Muscle layer of colon (tissue), 2 donors: ENCODE measurements at regions not wholly inside any gene's neighbourhood (a gene's known extent, or its start where the extent isn't known, plus 50 kb on each side); places are given as distances from the start of the nearest gene placed in this dataset.

Experiments used
- H3K27ac ChIP-seq: one replicate; pipeline ENCODE4 v1.7.0; 2013; ENCODE audit warnings: low read depth, mild to moderate bottlenecking, low read length, moderate library complexity
- H3K27me3 ChIP-seq, 2 donors: one replicate each; pipeline ENCODE4 v1.7.0; 2013; ENCODE audit warnings: low read length in 2 of 2, mild to moderate bottlenecking in 2 of 2; ENCODE audit not compliant: insufficient read depth in 2 of 2, control insufficient read depth in 1 of 2
- H3K36me3 ChIP-seq: one replicate; pipeline ENCODE4 v1.7.0; 2013; ENCODE audit warnings: mild to moderate bottlenecking, low read length; ENCODE audit not compliant: insufficient read depth
- H3K4me1 ChIP-seq: one replicate; pipeline ENCODE4 v1.7.0; 2013; ENCODE audit warnings: mild to moderate bottlenecking, low read length; ENCODE audit not compliant: insufficient read depth
- H3K4me3 ChIP-seq, 2 donors: one replicate each; pipeline ENCODE4 v1.7.0; 2013; ENCODE audit warnings: low read length in 2 of 2, low read depth in 1 of 2, mild to moderate bottlenecking in 1 of 2, moderate library complexity in 1 of 2
- H3K9ac ChIP-seq: one replicate; pipeline ENCODE4 v1.7.0; 2013; ENCODE audit warnings: low read length
- H3K9me3 ChIP-seq: one replicate; pipeline ENCODE4 v1.7.0; 2013; ENCODE audit warnings: mild to moderate bottlenecking, low read length
- donor health status: abdominal sarcoma.
- donor health status: Adenocarcinoma of cecum.

DNA sequence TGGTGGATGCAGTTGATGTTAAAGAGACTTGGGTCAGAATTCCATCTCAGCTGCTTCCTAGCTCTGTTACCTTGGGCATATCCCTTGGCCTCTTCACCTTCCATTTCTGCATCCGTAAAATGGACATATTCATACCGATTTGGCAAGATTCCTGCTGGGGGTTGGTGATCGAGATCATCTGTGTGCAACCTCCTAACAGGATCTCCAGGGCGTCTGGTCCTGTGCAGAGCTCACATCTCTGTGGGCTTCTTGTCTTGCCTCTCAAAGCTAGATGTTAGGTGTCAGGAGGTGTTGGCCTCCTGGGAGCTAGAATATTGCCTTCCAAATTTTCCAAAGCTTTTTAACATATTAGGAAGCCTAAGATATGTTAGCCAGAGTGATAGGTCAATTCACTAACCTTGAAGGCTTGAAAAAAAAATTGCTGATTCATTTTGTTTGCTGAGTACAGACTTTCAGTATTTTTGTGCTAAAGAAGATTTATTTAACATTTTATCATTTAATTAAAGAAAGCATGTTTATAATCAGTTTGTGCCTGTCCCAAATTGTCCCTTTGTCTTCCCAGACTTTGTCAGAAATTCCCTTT is 69.7 kb upstream of the ZNF516 start:
- Histone ChIP-seq H3K4me1 (peaks cover 14% of the 10 kb centered on the region), H3K27me3 (no peaks in the 10 kb centered on the region), H3K4me3 (peak overlapping the region in 1 of 2 donors; percentile 1), H3K27ac (no peak overlapping the region), H3K9ac (no peak overlapping the region), H3K9me3 (no peaks in the 10 kb centered on the region), H3K36me3 (no peaks in the 10 kb centered on the region)

DNA sequence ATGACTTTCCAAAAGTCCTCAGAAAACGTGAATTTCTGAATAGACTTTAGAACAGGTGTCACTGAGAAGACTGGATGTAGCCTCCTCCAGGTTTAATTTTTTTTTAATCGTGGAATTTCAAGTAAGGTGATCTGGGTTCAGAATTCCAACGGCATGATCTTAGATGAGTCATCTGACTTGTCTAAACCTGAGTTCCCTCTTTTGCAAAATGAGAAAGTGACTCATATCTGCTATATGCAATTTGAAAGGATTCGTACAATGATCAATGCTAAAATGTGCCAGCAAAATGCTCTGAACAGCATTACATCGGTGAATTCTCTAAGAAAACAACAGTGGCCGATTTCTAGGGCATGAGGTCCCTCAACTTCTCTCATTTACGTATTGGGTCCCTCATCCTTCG is 69.1 kb upstream of the ZNF516 start:
- Histone ChIP-seq H3K9me3 (no peaks in the 10 kb centered on the region), H3K4me3 (no peak overlapping the region), H3K9ac (no peak overlapping the region)

DNA sequence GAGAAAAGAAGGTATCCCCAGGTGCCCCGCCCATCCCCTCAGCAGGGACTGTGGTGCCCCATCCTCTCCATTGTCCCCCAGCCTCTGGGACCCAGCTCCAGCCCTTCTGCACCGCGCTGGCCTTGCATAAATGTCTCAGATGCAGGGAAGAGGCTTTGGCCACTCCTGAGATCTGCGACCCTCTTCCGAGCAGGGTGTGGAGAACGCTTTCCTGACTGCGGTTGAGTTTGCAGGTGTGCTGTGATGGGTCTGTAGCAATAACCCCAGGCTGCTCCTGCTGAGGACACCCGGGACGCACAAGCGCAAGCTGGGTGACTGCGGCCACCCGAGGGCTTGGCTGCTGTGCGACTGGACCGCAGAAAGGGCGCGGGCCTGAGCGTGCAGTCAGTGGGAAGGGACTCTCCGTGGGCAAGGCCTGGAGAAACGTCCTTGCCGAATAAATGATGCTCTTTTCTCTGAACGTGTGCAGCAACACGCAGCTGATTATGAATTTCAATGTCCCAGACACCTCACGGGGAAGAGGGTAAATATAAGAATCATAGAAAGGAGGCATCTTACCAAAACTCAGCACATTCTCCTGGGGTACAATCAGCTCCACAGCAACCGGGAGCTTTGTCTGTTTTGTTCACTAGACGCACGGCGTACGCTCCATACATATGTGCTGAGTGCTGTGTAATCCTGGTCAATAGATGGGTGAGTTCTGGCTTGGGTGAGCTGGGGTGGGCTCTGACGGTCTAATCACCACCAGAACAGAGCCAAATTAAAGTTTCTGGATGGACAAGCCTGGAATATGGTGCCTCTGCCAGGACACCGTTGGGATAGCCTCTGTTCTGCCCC is 67.5 kb upstream of the ZNF516 start:
- no peaks in the 10 kb centered on the region for H3K9me3 ChIP-seq
- H3K4me1 ChIP-seq = peaks cover 14% of the 10 kb centered on the region

More for the DNA sequence above, 69.1 kb upstream of the ZNF516 start:
- no peak overlapping the region for H3K27ac ChIP-seq
- no peaks in the 10 kb centered on the region for H3K36me3 ChIP-seq
- no peaks in the 10 kb centered on the region for H3K27me3 ChIP-seq
- peaks cover 14% of the 10 kb centered on the region for H3K4me1 ChIP-seq

DNA sequence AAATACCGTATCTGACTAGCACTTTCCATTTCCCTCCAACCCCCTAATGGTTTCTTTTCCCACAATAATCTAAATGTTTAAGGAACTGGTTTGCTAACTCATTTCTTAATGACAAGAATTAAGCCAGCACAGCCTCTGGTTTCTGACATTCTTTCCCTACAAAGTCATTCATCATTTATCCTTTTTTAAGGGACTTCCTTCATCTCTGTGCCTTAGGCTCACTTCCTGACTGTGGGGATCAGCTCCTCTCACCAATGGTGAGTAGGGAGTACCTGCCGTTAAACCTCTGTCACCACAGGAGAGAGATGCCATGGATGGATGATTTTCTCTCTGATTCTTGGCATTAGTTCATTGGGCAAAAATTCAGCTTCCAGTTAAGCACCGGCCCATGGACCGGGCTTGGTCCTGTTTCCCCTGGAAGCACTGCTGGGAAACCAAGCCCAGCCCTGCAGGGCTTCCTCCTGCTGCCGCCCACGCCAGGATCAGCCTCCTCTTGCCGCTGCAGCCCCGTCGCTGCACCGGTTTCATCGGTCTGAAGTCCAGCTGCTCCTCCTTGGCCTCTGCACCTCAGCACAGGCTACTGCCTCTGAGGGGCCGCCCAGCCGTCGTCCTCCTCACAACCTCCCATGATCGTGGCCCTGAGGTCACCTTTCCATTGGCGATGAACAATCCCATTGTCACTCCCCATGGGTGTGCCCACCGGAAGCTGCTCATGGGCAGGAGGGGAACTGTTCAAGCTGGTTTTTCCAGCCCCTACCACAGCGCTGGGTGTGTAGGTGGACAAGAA is 64.0 kb upstream of the ZNF516 start:
- no peak overlapping the region for H3K27ac ChIP-seq
- H3K9me3 ChIP-seq = no peaks in the 10 kb centered on the region
- H3K4me1 ChIP-seq = no peaks in the 10 kb centered on the region
- H3K9ac ChIP-seq = no peak overlapping the region
- H3K27me3 ChIP-seq = no peaks in the 10 kb centered on the region
- no peaks in the 10 kb centered on the region for H3K36me3 ChIP-seq
- H3K4me3 ChIP-seq = no peak overlapping the region

More for the DNA sequence above, 67.5 kb upstream of the ZNF516 start:
- no peak overlapping the region for H3K27ac ChIP-seq
- H3K4me3 ChIP-seq = no peak overlapping the region
- no peaks in the 10 kb centered on the region for H3K36me3 ChIP-seq
- H3K27me3 ChIP-seq = no peaks in the 10 kb centered on the region
- no peak overlapping the region for H3K9ac ChIP-seq

DNA sequence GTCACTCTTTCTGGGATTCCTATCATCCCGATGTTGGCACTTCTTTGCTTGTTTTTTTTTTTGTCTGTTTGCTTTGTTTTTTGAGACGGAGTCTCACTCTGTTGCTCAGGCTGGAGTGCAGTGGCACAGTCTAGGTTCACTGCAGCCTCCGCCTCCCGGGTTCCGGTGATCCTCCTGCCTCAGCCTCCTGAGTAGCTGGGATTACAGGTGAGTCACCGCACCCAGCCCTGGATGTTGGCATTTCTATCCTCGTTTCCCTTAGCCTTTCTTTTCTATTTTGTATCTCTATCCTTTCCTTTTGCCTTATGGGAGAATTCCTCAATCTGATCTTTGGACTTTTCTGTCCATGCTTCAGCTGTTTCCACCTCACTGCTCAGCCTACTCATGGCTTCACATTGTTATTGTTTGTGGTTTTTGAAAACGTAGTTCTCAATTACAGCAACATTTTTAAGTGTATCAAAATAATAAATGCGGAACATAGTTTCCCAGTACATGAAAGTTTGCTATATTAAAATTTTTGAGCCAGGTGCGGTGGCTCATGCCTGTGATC is 62.1 kb upstream of the ZNF516 start:
- H3K9ac ChIP-seq = no peak overlapping the region
- H3K36me3 ChIP-seq = no peaks in the 10 kb centered on the region
- H3K9me3 ChIP-seq = no peaks in the 10 kb centered on the region
- H3K27ac ChIP-seq = no peak overlapping the region
- H3K4me3 ChIP-seq = no peak overlapping the region
- no peaks in the 10 kb centered on the region for H3K4me1 ChIP-seq
- no peaks in the 10 kb centered on the region for H3K27me3 ChIP-seq

DNA sequence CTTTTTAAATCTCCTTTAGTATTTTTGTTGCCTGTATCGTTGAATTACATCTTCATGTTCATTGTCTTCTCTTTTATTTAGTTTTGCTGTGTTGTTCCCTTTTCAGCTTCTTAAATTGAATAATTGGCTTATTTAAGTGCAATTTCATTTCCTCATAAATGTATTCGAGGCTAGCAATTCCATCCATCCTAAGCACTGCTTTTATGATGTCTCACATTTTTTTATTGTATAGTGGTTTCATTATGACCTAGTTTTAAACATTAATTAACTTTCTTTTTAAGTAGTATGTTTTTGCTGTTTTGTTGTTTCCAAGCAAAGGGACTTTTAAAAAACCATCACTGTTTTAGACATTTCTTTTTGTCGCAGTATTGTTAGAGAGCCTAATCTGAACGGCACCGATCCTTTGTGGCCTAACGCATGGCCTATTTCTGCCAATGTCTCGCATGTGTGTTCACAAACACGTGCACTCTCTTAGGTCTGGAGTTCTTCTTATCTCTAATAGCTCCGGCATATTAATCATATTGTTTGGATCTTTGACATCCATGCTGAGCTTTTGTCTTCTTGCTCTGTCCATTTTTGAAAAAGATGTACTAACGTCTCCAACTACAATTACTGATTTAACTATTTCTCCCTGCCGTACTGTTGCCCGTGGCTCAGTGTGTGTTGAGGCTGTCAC is 59.6 kb upstream of the ZNF516 start:
- Histone ChIP-seq H3K27me3 (no peaks in the 10 kb centered on the region), H3K9ac (no peak overlapping the region), H3K4me3 (no peak overlapping the region), H3K27ac (no peak overlapping the region), H3K36me3 (no peaks in the 10 kb centered on the region), H3K9me3 (no peaks in the 10 kb centered on the region), H3K4me1 (no peaks in the 10 kb centered on the region)

DNA sequence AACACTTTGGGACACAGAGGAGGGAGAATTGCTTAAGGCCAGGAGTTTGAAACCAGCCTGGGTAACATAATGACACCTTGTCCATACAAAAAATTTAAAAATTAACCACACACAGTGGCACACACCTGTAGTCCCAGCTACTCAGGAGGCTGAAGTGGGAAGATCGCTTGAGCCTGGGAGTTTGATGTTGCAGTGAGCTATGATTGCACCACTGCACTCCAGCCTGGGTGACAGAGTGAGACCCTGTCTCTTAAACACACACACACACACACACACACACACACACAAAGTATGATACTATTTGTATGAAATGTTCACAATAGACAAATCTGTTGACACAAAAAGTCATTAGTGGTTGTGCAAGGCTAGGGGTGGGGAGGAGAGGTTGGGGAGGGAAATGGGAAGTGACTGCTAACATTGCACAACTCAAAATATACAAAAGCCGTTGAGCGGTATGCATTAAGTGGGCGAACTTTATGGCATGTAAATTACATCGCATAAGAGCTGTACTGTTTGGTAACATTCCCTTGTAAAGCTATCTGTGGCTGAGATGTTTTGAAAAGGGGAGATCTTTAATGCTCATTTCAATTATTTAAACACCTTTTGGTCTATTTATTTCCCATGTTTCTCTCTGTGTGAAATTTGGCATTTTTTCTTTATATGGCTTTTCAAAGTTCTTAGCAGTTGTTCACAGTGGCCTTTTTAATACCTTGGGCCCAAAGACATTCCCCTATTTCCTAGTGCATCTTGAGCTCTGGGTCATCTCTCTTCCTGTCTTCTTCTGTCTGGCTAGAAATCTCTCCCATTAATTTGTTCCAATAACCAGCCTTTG is 58.9 kb upstream of the ZNF516 start:
- H3K4me1 ChIP-seq = no peaks in the 10 kb centered on the region
- no peak overlapping the region for H3K27ac ChIP-seq
- H3K27me3 ChIP-seq = no peaks in the 10 kb centered on the region
- H3K4me3 ChIP-seq = no peak overlapping the region
- H3K36me3 ChIP-seq = no peaks in the 10 kb centered on the region
- H3K9ac ChIP-seq = no peak overlapping the region
- H3K9me3 ChIP-seq = no peaks in the 10 kb centered on the region

DNA sequence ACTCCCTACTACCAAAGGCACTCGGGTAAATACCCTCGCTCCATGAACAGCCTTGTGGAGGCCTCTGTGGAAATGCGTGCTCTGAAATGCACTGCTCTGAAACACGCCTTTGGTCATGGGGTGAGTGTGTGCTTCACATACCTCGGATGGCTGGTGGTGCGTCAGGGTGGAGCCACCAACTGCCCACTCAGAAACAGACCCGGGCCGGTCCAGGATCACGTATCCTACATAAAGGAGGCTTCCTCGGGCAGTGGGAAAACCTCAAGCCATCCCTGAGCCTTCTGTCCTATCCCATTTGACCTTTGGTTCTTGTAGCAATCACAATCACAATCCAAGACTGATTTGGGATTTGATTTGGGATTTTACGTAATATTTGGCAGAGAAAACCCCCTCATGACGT is 53.5 kb upstream of the ZNF516 start:
- H3K9me3 ChIP-seq = no peaks in the 10 kb centered on the region
- H3K27me3 ChIP-seq = no peaks in the 10 kb centered on the region
- H3K9ac ChIP-seq = no peak overlapping the region
- no peaks in the 10 kb centered on the region for H3K4me1 ChIP-seq
- H3K4me3 ChIP-seq = no peak overlapping the region
- H3K36me3 ChIP-seq = no peaks in the 10 kb centered on the region
- no peak overlapping the region for H3K27ac ChIP-seq

DNA sequence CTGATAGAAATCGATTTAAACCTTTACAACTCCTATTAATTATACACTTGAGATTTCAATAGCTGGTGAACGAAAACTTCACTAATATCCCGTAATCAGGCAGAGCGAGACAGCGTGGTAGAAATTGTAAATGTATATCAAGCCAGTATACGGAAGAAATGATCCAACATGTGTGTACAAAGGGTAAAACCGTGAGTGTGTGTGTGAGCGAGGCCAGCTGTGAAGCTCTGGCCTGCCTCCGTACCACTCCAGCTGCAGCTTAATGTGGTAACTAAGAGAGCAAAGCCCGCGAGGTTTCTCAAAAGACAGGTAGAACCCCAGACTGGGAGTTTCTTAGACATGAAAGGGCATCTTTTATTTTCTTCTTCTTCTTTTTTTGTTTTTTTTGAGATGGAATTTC is 52.3 kb upstream of the ZNF516 start:
- Histone ChIP-seq H3K36me3 (no peaks in the 10 kb centered on the region), H3K4me3 (no peak overlapping the region), H3K9me3 (no peaks in the 10 kb centered on the region), H3K27me3 (no peaks in the 10 kb centered on the region), H3K9ac (no peak overlapping the region), H3K4me1 (no peaks in the 10 kb centered on the region), H3K27ac (no peak overlapping the region)

DNA sequence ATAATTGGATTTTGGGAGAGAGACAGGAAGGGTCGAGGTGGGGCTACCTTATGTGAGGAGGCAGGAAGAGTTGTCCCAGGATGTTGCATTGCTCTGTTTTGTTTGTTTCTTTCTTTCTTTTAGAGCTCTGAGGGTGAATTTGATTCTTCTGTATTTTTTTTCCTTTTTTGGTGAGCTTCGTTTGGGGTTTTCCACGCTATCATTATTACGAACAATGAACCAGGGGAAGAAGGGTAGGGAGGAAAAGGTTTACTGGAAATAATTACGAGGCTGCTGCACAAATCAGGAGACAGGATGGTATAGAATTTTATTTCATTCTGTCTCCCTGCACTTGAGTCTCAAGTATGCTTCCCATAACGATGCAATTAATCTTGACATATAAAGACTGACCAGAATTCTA is 51.4 kb upstream of the ZNF516 start:
- H3K27me3 ChIP-seq = no peaks in the 10 kb centered on the region
- no peak overlapping the region for H3K9ac ChIP-seq
- H3K4me1 ChIP-seq = no peaks in the 10 kb centered on the region
- H3K27ac ChIP-seq = no peak overlapping the region
- H3K9me3 ChIP-seq = no peaks in the 10 kb centered on the region
- H3K36me3 ChIP-seq = no peaks in the 10 kb centered on the region
- H3K4me3 ChIP-seq = no peak overlapping the region
